Cardiac muscle cell (in vitro differentiated cells and primary cell): ENCODE measurements at regions not wholly inside any gene's neighbourhood (a gene's known extent, or its start where the extent isn't known, plus 50 kb on each side); places are given as distances from the start of the nearest gene placed in this dataset.

Experiments used
- DNase-seq, 2 donors: peaks; one replicate each; pipeline versions ENCODE4 v3.0.0 to v3.0.0-alpha.2; 2010 to 2017; ENCODE audit warnings: low read depth in 1 of 2, low spot score in 1 of 2
- H3K27ac ChIP-seq: fragments of 200-600 bp; sonication (generic); 2 replicates; pipeline ENCODE4 v1.5.1; 2016
- H3K27me3 ChIP-seq: fragments of 200-600 bp; sonication (generic); 2 replicates; pipeline ENCODE4 v1.6.0; 2016; ENCODE audit warnings: control low read depth
- H3K36me3 ChIP-seq: fragments of 200-600 bp; sonication (generic); 2 replicates; pipeline ENCODE4 v1.5.1; 2016; ENCODE audit warnings: control low read depth
- H3K4me1 ChIP-seq: fragments of 200-600 bp; sonication (generic); 2 replicates; pipeline ENCODE4 v1.8.1; 2017; ENCODE audit warnings: low read depth, mild to moderate bottlenecking, mixed run types
- H3K4me3 ChIP-seq: fragments of 200-600 bp; sonication (generic); 2 replicates; pipeline ENCODE4 v1.5.1; 2016; ENCODE audit warnings: mild to moderate bottlenecking
- H3K9me3 ChIP-seq: fragments of 200-600 bp; sonication (generic); 2 replicates; pipeline ENCODE4 v1.5.1; 2017; ENCODE audit warnings: low read depth, mild to moderate bottlenecking, control low read depth
- CTCF ChIP-seq: IDR thresholded peaks from 2 replicates; pipeline ENCODE4 v1.5.1; 2012; ENCODE audit warnings: low read depth, mild to moderate bottlenecking, low read length

DNA sequence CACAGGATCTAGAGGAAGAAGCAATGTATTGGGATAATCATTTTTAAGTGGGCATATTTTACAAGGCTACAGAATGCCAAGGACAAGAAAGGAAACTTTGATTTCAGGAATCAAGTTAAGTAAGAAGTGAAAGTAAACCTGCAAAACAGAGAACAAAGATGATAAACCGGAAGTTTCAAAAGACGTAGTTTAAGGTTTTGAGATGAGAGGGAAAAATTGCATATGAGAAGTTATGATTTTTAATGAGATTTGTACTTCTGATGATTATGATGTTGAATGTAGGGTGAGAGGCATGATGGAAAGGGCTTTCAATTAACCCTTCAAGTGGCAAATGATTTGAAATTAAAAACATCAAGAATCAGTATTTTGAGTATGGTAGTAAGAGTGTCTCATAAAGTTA lies 134.9 kb downstream of the CAPZA3 start:
- no peak for TF ChIP-seq CTCF
- Histone ChIP-seq H3K27ac (no peak overlapping the region), H3K27me3 (no peaks in the 10 kb centered on the region), H3K4me3 (no peak overlapping the region), H3K9me3 (no peaks in the 10 kb centered on the region), H3K36me3 (no peaks in the 10 kb centered on the region), H3K4me1 (no peaks in the 10 kb centered on the region)
- DNase-seq, result no peak

DNA sequence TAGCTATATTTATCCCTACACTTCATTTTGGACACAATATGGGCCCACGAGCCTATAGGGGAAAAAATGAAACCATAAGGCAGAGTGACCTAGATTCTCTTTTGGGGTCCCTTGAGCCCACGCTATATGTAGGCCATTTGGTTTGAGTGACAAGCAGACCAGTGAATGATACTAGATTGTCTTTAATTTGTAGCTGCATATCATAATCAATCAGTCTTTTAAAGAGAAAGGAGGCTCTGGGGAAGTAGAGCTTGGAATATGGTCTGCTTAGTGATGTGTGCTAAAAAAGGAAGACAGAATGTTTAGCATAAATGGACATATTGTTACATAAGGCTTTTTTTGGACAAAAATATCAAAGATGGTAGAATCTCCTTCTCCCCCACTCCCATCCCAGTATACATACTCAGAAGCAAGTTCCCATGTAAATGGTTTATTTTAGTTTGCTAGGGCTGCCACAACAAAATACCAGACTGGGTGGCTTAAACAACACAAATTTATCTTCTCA lies 140.8 kb downstream of the CAPZA3 start:
- H3K27ac ChIP-seq, result no peak overlapping the region
- no peaks in the 10 kb centered on the region for H3K27me3 ChIP-seq
- no peaks in the 10 kb centered on the region for H3K36me3 ChIP-seq
- DNase-seq, result no peak
- TF ChIP-seq CTCF, result no peak
- H3K4me1 ChIP-seq, result no peaks in the 10 kb centered on the region
- H3K9me3 ChIP-seq, result no peaks in the 10 kb centered on the region
- H3K4me3 ChIP-seq, result no peak overlapping the region

DNA sequence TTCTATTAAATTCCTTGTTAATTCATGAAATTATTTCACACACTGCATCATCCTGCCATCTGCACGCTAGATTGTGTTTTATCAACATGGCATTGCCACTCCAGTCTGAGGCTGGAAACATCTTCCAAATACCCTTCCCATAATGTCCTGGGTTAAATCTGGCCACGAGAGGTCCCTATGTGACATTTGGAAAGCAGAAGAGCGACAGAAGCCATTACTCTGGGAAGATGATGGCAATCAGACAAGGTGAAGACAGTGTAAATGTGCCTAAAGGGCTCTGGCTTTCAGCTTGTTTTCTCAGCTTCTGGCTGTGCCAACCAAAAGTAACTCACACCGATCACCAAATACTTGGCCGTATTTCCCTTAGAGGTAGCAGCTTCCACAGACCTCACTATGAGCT lies 144.8 kb downstream of the CAPZA3 start:
- DNase-seq, result no peak
- no peaks in the 10 kb centered on the region for H3K36me3 ChIP-seq
- H3K27ac ChIP-seq, result no peak overlapping the region
- H3K27me3 ChIP-seq, result no peaks in the 10 kb centered on the region
- no peaks in the 10 kb centered on the region for H3K4me1 ChIP-seq
- no peak overlapping the region for H3K4me3 ChIP-seq
- H3K9me3 ChIP-seq, result no peaks in the 10 kb centered on the region
- no peak for TF ChIP-seq CTCF

- H3K27me3 ChIP-seq, result no peaks in the 10 kb centered on the region
- no peaks in the 10 kb centered on the region for H3K36me3 ChIP-seq
- H3K4me1 ChIP-seq, result no peaks in the 10 kb centered on the region
- no peak overlapping the region for H3K27ac ChIP-seq
- no peak overlapping the region for H3K4me3 ChIP-seq
- H3K9me3 ChIP-seq, result no peaks in the 10 kb centered on the region
- DNase-seq, result peak in 1 of 2 donors; percentile 21
- TF ChIP-seq CTCF, result no peak
Measured at GRCh38 chr12:18886962-18887361, 149.0 kb downstream of the CAPZA3 start.

DNA sequence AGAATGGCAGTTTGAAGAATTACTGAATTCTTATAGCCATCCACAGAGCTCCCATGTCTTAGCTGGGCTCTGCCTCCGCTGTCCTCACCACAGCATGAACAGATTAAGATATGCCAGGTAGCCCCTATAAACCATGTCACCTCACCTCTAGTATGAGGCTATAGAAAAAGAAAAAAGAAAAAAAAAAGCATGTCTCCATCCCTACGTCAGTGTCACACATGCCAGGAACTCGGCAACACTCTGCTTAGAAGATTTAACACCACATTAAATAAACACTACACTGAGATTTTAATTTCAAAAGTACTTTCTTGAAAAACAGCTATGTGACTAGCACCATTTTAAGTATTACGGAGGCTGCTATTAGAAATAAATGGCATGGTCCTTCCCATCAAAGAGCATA lies 149.4 kb downstream of the CAPZA3 start:
- no peak overlapping the region for H3K27ac ChIP-seq

More for the DNA sequence above, 149.4 kb downstream of the CAPZA3 start:
- no peaks in the 10 kb centered on the region for H3K36me3 ChIP-seq
- no peaks in the 10 kb centered on the region for H3K4me1 ChIP-seq
- H3K4me3 ChIP-seq, result no peak overlapping the region
- TF ChIP-seq CTCF, result no peak
- no peaks in the 10 kb centered on the region for H3K9me3 ChIP-seq
- no peaks in the 10 kb centered on the region for H3K27me3 ChIP-seq
- DNase-seq, result no peak
